HG03558 (cell line): ENCODE measurements at regions not wholly inside any gene's neighbourhood (a gene's known extent, or its start where the extent isn't known, plus 50 kb on each side); places are given as distances from the start of the nearest gene placed in this dataset.

Experiments used
- ATAC-seq: cut with Tn5 transposase; IDR thresholded peaks from one replicate; pipeline ENCODE4 v1.9.1; 2021; ENCODE audit warnings: moderate number of reproducible peaks; ENCODE audit not compliant: unreplicated experiment; ENCODE audit errors: extremely low read depth

DNA sequence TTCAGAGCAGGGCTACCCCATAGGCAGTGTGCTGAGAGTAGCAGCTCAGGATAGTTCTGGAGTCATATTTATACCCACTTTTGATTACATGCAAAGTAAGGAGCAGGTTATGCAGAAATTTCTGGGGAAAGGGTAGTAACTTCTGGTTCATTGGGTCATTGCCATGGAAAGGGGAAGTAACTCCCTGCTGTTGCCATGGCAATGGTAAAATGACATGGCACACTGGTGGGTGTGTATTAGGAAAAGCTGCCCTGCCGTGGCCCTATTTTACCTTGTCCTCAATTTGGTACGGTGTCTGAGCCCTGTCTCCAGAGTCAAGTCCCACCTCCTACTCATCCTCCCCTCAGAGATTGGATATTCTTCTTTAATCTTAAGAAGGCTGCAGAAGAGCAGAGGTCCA is 526.7 kb upstream of the TYRP1 start:
- ATAC-seq: no peak

DNA sequence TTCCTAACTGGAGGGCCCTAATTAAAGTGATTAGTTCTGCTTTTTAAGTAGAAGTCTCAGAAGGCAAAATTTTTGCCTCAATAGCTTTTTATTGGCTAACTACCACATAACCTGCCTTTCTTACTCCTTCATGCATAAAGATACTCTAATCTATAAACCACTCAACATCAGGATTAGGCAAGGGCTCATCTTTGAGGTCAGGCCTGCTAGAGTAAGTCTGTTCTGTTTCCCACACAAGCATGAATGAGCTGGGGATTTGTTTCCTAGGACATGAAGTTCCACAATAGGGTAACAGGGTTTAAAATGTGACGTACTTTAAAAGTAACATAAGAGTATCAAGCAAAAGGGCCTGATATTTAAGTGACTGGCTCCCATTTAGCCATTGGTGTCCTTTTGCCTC is 522.7 kb upstream of the TYRP1 start:
- ATAC-seq: no peak

DNA sequence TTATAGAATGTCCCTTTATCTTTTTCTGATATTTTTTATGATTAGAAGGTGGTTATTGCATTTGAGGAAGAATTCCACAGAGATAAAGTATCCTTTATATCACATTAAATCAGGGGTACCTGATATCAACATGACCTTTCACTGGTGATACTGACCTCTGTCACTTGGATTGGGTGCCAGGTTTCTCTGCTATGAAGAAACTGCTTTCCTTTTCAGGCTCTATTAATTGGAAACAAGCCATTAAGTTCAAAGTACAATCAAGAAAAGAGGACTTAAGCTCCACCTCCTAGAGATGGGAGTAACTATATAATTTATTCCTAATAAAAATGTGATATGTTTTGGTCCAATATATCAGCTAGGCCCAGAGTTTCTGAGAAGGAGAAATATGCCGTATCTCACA is 514.6 kb upstream of the TYRP1 start:
- no peak for ATAC-seq

DNA sequence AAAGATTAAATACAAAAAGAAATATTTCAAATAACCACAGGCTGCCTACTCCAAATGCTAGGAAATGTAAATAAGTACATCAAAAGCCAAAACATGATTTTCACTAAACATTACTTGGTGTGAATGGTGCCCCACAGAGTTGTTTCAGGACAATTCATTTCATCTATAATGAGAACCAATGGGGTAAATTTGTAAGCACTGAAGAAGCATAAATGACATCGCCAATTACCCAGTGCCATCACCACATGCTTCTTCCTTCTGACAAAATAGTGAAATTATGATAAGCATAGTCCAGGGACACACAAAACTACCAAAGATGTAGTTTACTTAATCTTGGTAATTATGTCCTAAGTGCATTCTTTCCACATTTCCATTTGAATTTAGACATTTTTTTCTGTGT is 510.4 kb upstream of the TYRP1 start:
- ATAC-seq: no peak

DNA sequence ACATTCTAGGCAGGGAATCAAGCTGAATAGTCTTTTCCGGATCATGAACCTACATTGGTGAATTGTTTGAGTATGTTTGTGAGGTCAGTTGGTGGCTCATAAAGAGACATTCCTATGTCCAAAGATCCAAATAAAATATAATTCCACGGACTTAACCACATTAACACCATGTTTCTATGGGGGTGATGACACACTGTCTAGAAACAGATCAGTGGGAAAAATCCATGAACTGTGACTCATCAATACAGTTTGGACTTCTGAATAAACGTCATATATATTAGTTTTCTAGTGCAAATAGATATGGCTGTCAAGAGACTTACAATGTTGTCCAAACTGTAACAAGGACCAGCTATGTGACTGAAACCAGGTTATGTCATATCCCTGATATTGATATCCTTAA is 509.9 kb upstream of the TYRP1 start:
- ATAC-seq: no peak

DNA sequence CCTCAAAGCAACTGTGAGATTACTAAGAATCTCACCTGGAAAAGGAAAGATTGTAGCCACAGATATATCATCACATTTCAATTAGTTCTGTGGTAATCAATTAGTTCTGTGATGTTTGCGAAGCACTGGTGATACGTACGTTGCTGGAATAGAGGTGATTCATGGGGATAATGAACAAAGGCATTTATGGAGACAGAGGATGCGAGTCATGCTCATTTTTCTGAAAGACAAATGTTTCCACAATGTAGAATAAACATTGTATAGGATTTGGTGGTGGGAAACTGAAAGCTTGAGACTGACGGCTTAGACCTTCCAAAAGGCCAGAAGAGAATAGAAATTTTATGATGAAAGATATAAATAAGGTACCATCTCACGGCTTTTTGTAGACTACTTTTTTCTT is 507.3 kb upstream of the TYRP1 start:
- no peak for ATAC-seq

DNA sequence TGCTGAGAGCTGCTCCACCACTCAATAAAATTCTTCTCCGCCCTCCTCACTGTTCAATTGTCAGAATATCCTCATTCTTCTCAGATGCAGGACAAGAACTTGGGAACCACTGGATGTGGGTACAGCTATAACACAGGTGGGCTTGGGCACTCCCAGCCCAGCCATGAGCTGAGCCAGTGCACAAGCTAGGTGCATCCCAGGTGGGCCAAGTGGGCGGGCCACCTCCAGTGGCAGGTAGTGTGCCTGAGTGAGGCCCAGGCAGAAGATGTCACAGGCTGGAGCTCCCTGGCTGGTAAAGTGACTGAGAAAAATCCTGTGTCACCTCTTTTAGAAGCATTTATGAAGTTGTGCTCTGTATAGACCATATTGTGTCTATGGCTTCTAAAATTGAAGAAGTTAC is 501.6 kb upstream of the TYRP1 start:
- no peak for ATAC-seq

DNA sequence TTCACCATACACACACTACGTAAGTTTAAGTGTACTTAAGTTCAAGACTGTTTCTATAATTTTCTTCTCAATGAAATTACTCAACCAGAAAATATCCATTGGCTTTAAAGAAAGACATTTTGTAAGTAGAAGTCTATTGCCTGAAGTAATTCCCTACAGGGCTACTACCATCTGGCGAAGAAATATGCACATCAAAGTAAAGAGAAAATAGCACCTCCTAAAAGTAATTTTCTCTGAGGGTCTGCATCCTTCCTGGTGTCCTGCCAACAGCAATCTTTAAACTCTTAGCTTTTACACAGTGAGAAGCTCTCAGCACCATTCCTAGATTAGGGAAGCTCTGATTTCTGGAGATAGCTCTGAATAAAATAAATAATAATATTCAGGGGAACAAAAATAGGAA is 498.5 kb upstream of the TYRP1 start:
- no peak for ATAC-seq

DNA sequence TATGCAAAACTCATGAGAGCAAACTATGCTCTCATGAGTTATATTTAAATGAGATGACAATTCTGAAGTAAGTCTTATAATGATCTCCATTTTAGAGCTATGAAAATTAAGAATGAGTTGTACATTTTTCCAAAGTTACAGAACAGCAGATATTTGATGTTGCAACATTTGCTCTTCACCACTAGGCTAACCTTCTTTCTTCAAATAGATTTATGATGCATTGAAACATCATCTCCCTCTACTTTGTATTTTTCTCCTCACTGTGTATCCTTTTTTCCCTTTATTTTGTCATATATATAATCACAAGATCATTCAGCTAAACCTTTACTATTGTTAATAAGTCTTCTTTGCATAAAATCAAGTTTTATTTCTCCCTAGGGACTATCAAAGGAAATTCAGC is 497.7 kb upstream of the TYRP1 start:
- ATAC-seq: no peak

DNA sequence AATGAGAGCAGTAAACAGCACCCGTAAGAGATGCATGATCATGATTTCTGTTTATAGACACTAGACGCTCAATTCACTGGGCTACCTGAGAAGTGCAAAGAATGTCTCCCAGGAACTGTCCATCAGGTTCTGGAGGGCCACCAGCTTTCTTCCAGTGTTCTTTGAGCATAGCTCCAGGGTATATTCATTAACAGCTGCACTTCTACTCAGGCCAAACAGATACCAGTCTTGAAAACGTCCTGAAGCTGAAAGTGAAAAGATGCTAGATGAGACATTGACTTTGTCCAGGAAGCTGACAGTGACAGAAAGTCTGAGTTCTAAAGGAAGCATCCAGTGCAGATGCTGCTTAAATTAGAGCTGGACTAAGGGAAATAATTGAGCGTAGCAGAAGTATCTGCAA is 488.7 kb upstream of the TYRP1 start:
- ATAC-seq: no peak

DNA sequence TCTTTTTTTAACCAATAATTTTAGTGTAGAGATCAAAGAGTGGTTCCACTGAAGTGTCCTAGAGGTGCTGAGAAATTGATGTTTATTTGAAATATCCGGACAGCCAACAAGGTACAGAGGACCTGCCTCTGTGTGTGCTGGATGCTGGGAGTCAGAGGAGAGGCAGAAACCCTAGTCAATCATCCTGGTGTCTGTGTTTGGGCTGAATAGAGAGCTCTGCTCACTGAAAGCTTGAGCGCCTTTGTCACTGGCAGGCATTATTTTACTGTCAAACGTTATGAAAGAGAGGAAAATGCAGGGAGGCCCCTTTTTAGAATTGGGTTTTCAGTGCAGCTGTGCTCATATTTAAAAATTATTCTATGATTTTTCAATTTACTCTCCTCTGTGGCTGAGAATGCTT is 480.3 kb upstream of the TYRP1 start:
- ATAC-seq: no peak

DNA sequence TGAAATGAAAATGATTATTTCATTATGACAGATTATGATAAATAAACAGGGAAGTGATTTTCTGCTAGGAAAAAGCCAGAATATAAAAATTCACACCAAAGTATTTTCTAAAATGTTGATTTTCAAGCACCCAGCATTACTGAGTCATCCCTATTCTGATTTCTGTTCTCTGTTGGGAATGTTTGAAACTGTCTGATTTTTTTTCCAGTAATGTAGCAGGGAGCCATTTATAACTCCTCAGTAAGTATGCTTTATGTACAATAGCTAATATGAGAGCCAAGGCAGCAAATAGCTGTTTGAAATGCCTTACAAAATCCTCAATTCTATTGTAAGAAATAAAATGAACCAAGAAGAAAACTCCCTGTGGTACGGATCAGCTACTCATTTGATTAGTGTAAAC is 471.7 kb upstream of the TYRP1 start:
- ATAC-seq: no peak

DNA sequence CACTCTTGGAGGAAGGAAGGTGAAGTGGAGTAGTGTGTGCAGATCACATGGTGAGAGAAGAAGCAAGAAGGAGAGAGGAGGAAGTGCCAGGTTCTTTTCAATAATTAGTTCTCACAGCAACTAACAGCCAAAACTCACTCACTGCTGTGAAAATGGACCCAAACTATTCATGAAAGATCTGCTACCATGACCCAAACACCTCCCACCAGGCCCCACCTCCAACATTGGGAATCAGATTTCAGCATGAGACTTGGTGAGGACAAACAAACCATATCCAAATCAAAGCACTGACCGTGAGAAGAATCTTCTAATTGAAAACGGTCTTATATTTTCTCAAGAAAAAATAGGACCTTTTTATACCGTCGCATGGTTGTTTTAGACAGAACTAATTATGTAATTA is 468.7 kb upstream of the TYRP1 start:
- ATAC-seq: no peak

DNA sequence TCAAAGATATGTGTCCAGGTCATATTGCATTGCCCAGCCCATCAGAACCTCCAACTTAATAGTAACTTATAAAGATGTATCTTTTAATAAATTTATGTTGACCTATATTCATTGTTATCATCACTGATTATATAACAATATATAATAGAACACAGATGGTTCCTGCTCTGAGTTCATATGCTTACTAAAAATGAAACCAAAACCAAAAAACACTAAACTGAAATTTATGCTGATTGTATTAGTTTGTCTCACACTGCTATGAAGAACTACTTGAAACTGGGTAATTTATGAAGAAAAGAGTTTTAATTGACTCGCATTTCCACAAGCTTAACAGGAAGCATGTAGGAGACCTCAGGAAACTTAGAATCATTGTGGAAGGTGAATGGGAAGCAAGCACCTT is 462.5 kb upstream of the TYRP1 start:
- ATAC-seq: no peak

DNA sequence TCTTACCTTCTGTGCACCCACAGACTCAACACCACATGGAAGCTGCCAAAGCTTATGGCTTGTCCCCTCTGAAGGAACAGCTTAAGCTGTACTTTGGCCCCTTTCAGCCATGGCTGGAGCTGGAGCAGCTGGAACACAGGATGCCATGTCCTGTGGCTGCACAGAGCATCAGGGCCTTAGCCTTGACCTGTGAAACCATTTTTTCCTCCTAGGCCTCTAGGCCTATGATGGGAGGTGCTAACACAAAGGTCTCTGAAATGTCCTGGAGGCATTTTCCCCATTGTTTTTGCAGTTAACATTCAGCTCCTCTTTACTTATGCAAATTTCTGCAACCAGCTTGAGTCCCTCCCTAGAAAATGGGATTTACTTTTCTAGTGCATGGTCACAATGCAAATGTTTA is 461.4 kb upstream of the TYRP1 start:
- no peak for ATAC-seq

DNA sequence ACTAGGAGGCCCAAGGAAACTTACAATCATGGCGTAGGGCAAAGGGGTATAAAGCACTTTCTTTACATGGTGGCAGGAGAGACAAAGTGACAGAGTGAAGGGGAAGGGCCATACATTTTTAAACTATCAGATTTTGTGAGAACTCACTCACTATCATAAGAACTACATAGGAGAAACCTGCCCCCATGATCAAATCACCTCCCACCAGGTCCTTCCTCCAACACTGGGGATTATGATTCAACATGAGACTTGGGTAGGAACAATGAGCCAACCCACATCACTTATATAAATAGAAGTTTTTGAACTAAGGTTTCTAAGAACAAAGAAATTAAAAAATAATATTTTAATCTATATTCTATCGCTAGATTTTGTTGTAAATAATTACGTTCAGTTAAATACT is 460.3 kb upstream of the TYRP1 start:
- no peak for ATAC-seq

DNA sequence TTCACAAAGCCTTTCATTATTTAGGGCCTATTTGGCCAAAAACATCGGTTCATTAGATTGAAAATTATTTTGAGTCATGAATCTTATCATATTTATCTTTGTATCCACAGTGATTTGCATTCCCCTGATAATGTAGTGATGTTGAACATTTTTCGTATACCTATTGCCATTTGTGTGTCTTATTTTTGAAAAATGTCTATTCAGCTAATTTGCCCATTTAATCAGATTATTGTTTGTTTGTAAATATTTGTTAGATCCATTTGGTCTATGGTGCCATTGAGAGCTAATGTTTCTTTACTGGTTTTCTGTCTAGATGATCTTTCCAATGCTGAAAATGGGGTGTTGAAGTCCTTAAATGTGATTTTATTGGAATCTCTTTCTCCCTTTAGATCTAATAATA is 439.2 kb upstream of the TYRP1 start:
- ATAC-seq: no peak

DNA sequence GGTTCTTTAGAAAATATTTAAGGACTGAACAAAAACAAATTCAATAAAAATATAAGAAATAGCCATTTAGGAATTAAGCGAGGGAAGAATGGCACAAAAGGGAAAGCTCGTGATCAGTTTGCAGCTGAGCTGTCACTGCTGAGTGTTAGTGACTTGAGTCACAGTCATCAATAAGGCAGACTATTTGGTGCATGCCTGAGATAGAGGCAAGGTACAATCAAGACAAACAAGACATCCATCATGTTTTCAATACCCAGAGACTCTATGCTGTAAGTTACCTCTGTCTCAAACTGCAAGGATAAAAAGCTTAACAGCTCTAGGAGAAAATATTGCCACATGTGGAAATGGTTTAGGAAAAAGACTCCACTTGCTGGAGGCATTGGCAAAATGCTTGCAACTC is 426.4 kb upstream of the TYRP1 start:
- ATAC-seq: no peak

DNA sequence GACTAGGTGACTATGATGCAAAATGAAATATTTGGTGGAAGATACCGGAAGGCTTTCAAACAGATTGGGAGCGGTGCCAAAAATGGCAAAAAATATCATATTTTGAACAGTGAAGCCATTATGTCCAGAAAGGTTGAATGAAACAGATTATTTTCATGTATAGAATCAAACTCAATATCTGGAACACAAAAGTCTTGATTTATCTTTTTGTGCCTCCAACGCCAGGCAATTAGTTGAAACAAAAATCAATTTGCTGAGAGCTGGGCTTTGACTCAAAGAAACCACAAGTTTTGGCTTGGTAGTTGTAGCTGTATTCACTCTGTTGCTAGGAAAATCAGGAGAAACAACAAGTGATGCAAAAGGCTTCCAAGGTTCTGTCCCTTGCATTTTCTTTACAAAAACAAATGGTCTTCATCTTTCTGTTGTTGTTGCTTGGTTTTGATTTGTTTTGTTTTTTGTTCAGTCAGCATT is 421.7 kb upstream of the TYRP1 start:
- no peak for ATAC-seq

DNA sequence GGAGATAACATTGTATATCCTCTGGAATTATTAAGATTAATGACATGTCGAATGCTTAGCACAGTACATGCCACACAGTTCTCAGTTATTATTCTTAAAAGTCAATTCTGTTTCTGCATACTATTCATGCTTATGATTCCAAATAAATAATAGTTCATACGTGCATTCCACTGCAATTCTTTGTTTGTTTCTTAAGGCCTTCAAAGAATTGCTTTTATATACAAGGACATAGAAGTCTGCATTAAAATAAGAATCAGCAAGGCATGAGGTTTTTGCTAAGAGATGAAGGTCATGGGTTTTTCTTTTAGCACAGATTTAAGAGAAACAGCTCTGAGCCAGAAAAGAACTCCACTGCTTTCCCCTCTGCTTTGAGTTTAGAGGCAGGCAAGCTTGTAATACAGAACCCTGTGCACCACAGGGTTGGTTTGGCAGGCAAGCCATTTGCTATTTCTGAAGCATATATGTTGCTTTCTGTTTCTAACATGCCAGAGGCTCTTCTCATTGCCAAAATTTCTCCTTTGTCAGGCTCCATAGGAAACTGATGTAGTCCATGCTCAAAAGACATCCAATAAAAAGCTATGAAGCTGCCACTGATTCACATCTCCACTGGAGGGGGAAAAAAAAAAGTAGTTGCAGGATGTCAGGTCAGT is 420.6 kb upstream of the TYRP1 start:
- ATAC-seq: no peak

DNA sequence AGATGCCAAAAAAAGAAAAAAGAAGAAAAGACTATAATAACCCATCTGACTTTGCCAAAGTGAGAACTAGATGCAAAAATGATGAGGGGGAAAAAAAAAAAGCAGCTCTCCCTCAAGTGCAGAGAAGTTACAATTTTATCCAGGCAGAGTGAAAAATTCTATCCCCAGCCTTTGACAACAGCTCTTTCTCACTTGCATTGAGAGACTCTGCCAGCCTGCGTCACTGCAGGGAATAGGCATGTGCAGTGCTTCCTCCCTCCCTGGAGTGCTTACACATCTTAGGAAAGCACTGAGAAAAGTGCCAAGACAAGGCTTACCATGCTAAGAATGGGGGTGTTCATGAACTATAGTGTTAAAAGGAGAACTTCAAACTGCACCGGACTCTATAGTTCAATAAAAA is 418.6 kb upstream of the TYRP1 start:
- ATAC-seq: no peak

DNA sequence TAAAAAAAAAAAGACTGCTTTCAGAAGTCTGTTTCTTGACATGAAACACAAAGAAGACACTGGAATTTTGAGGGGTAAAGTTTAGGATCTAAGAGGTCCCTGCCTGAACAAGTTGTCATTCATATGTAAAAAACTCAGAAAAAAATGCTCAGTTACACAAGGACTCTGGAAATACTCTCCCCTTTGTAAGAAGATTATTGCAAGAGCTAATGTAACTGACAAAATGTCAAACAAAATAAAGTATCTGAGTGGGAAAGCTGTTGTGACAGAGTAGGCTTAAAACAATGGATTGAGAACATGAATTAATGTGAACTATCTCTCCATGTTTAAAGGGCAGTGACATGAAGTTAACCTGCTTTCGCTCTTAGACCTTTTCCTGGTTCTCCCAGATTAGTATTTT is 416.7 kb upstream of the TYRP1 start:
- ATAC-seq: no peak

DNA sequence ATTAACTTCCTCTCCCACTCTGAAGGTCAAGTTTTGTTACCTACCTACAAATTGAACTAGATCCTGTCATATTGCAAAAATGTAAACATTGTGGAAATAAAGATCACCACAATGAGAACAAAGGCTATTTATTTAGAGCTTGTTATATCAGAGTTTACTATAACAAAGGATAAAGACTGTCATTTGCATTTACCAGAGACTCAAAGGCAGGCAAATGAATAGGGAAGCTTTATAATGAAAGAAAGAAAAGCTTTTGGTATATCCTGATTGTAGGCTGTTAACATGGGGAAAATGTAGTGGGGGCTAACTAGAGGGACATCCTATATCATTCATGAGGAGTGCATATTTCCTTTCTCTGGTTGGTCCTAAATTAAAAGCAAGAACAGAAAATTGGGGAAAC is 403.5 kb upstream of the TYRP1 start:
- no peak for ATAC-seq
